Endodermal cell (in vitro differentiated cells): ENCODE measurements at regions not wholly inside any gene's neighbourhood (a gene's known extent, or its start where the extent isn't known, plus 50 kb on each side); places are given as distances from the start of the nearest gene placed in this dataset.

ENCODE experiments used
- DNase-seq: peaks from one replicate; pipeline ENCODE4 v3.0.0-alpha.2; 2017
- H3K27ac ChIP-seq: 2 replicates; pipeline ENCODE4 v1.5.1; 2013; ENCODE audit warnings: mild to moderate bottlenecking, low read depth, low read length, moderate library complexity
- H3K27me3 ChIP-seq: 2 replicates; pipeline ENCODE4 v1.6.1; 2013; ENCODE audit warnings: mild to moderate bottlenecking, low read length, moderate library complexity; ENCODE audit not compliant: insufficient read depth, control insufficient read depth, poor library complexity, severe bottlenecking
- H3K36me3 ChIP-seq: 2 replicates; pipeline ENCODE4 v1.7.0; 2013; ENCODE audit warnings: mild to moderate bottlenecking, low read length, moderate library complexity; ENCODE audit not compliant: control insufficient read depth, insufficient read depth
- H3K4me1 ChIP-seq: one replicate; pipeline ENCODE4 v1.7.0; 2013; ENCODE audit warnings: low read length; ENCODE audit not compliant: control insufficient read depth, insufficient read depth
- H3K4me3 ChIP-seq: 2 replicates; pipeline ENCODE4 v1.5.1; 2013; ENCODE audit warnings: mild to moderate bottlenecking, low read length, moderate library complexity
- H3K9ac ChIP-seq: 2 replicates; pipeline ENCODE4 v1.6.1; 2013; ENCODE audit warnings: mild to moderate bottlenecking, low read length, moderate library complexity; ENCODE audit not compliant: poor library complexity, severe bottlenecking; ENCODE audit errors: extremely low read depth
- H3K9me3 ChIP-seq: 2 replicates; pipeline ENCODE4 v1.6.1; 2013; ENCODE audit warnings: mild to moderate bottlenecking, low read length, moderate library complexity; ENCODE audit not compliant: control insufficient read depth
- H3K27ac Mint-ChIP-seq: 2 replicates; pipeline ENCODE4 v1.8.0; 2020; ENCODE audit warnings: mixed read lengths
- H3K27me3 Mint-ChIP-seq: 2 replicates; pipeline ENCODE4 v1.8.0; 2021; ENCODE audit warnings: mild to moderate bottlenecking, mixed read lengths; ENCODE audit not compliant: insufficient read depth
- H3K36me3 Mint-ChIP-seq: 2 replicates; pipeline ENCODE4 v1.8.0; 2020; ENCODE audit warnings: low read depth, mixed read lengths
- H3K4me1 Mint-ChIP-seq: 2 replicates; pipeline ENCODE4 v1.8.0; 2020; ENCODE audit warnings: mixed read lengths
- H3K4me3 Mint-ChIP-seq: 2 replicates; pipeline ENCODE4 v1.8.0; 2020; ENCODE audit warnings: mild to moderate bottlenecking, moderate library complexity, mixed read lengths
- H3K9me3 Mint-ChIP-seq: 2 replicates; pipeline ENCODE4 v1.8.0; 2020; ENCODE audit warnings: mild to moderate bottlenecking, mixed read lengths
- WGBS, 2 experiments: methylation state at CpG; one replicate each; pipeline versions ENCODE4 v1.1.5 to v1.1.7; 2013; ENCODE audit warnings: missing lambda C conversion rate in 2 of 2, mixed read lengths in 1 of 2; ENCODE audit not compliant: insufficient coverage in 1 of 2, insufficient read length in 1 of 2; 5-methylcytosine and 5-hydroxymethylcytosine counted together
- TF ChIP-seq, protein P1 (sequence below): fragments of 200-600 bp; sonication (generic); conservative IDR thresholded peaks from 2 replicates; pipeline ENCODE4 v1.5.0; 2021; ENCODE audit warnings: antibody characterized with exemption, mild to moderate bottlenecking

DNA sequence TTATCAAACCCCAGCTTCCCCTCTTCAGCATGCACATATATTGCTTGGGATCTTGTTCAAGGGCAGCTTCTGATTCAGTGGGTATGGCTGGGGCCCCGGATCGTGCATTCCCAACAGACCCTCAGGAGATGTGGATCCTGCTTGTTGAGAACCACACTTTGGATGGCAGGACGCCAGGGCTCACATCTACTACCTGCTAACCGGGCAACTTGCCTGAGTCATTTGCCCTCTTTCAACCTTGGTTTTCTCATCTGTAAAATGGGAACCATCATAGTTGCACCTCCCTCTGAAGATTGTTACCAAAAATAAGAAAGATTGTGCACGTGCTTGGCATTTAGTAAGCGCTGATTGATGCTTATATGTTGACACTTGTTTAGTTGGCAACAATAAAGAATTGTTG lies 154.6 kb downstream of the ACKR3 start:
- Histone ChIP-seq H3K27ac (no peak overlapping the region), H3K4me3 (no peak overlapping the region), H3K36me3 (no peaks in the 10 kb centered on the region), H3K9me3 (no peaks in the 10 kb centered on the region), H3K4me1 (no peaks in the 10 kb centered on the region), H3K27me3 (no peaks in the 10 kb centered on the region), H3K9ac (no peak overlapping the region)
- TF ChIP-seq, protein P1, sequence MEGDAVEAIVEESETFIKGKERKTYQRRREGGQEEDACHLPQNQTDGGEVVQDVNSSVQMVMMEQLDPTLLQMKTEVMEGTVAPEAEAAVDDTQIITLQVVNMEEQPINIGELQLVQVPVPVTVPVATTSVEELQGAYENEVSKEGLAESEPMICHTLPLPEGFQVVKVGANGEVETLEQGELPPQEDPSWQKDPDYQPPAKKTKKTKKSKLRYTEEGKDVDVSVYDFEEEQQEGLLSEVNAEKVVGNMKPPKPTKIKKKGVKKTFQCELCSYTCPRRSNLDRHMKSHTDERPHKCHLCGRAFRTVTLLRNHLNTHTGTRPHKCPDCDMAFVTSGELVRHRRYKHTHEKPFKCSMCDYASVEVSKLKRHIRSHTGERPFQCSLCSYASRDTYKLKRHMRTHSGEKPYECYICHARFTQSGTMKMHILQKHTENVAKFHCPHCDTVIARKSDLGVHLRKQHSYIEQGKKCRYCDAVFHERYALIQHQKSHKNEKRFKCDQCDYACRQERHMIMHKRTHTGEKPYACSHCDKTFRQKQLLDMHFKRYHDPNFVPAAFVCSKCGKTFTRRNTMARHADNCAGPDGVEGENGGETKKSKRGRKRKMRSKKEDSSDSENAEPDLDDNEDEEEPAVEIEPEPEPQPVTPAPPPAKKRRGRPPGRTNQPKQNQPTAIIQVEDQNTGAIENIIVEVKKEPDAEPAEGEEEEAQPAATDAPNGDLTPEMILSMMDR = no peak
- Mint-ChIP-seq H3K27me3 (no peaks in the 10 kb centered on the region), H3K4me1 (peaks cover 8% of the 10 kb centered on the region), H3K9me3 (no peaks in the 10 kb centered on the region), H3K27ac (no peak overlapping the region), H3K4me3 (no peak overlapping the region), H3K36me3 (no peaks in the 10 kb centered on the region)
- 92 to 96% methylated on average over 4 to 6 of the region's 6 CpGs for WGBS, 2 experiments
- no peak for DNase-seq

DNA sequence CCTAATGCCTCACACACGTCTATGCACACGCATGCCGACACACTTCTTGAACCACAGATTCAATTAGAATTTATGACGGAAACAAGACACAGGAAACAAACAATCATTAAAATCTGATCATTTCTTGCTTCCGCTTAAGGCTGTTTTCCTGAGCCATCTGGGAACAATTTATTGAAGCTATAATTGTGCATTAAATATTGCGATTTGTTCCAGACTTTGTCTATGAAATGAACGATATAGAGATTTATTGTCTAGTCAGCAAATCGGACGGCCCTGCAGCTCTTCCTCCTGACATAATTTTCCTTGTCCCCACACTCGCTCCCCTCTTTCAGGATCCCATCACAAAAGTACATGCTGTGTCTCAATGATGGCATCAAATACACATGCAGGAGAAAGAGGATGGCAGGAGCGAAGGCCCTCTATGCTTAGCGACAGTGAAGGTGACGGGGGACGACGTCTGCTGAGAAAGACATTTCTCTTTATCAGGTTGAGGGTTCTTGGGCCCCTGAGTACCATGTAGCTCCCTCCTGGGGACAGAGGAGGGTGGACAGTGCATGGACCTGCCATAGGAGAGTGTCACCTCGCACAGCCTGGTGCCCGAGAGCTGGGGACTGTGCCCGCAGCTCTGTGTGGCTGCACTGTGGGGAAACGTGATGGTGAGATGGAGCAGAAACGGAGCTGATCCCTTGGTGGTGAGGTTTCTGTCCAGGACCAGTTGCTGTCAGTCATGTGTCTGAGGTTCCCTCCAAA lies 157.3 kb downstream of the ACKR3 start:
- Histone ChIP-seq H3K4me3 (no peak overlapping the region), H3K36me3 (no peaks in the 10 kb centered on the region), H3K4me1 (no peaks in the 10 kb centered on the region), H3K27ac (no peak overlapping the region), H3K9me3 (no peaks in the 10 kb centered on the region), H3K9ac (no peak overlapping the region), H3K27me3 (no peaks in the 10 kb centered on the region)
- DNase-seq = no peak
- Mint-ChIP-seq H3K4me1 (peaks cover 9% of the 10 kb centered on the region), H3K9me3 (no peaks in the 10 kb centered on the region), H3K27me3 (no peaks in the 10 kb centered on the region), H3K27ac (no peak overlapping the region), H3K36me3 (no peaks in the 10 kb centered on the region), H3K4me3 (no peak overlapping the region)
- TF ChIP-seq, protein P1 = no peak
- 96 to 97% methylated on average over 15 to 20 of the region's 20 CpGs for WGBS, 2 experiments

DNA sequence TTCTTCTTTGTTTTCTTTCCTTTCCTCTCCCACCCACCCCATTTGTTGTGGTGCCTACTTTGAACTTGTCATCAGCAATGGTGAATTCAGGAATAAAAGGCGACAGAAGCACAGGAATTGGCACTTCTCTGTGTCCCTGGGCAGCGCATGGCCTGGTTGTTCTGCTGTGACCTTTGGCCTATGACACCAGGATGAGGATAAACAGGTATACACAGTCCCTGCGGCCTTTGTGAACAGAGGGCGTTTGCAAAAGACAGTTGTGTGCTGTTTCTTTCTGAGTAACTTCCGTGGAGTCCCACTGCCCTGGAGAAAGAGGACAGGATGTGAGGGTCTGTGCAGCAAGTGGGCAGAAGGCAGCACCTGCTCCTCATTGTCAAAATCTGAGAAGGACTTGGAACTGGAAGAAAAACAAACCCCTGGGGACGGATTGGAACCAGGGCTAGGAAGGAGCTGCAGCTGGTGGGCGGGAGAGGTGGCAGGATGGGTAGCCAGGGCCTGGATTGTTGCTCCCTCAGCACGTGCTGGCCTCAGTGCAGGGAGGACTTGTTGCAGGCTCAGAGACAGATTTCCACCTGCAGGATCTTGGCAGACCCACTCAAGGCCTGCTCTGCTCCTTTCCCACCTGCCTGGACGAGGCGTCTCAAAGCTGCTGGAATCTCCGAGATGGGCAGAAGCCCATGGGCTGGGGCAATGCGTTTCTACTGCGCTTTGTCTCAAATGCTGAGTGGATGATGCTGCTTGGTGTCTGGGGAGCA lies 159.5 kb downstream of the ACKR3 start:
- 93 to 94% methylated on average over 9 to 13 of the region's 13 CpGs for WGBS, 2 experiments
- no peaks in the 10 kb centered on the region for H3K36me3 ChIP-seq
- DNase-seq = peak; percentile 17
- Mint-ChIP-seq H3K4me3 (no peak overlapping the region), H3K4me1 (peaks cover 9% of the 10 kb centered on the region), H3K9me3 (no peaks in the 10 kb centered on the region), H3K27me3 (no peaks in the 10 kb centered on the region), H3K27ac (no peak overlapping the region), H3K36me3 (no peaks in the 10 kb centered on the region)
- H3K27ac ChIP-seq = peak overlapping the region; percentile 2
- TF ChIP-seq, protein P1 = no peak
- no peaks in the 10 kb centered on the region for H3K9me3 ChIP-seq
- no peak overlapping the region for H3K9ac ChIP-seq
- no peaks in the 10 kb centered on the region for H3K4me1 ChIP-seq
- no peak overlapping the region for H3K4me3 ChIP-seq
- no peaks in the 10 kb centered on the region for H3K27me3 ChIP-seq
